K562 (cell line): ENCODE measurements at regions not wholly inside any gene's neighbourhood (a gene's known extent, or its start where the extent isn't known, plus 50 kb on each side); places are given as distances from the start of the nearest gene placed in this dataset.

Experiments used
- ATAC-seq: fragments of 200-7000 bp; cut with Tn5 transposase; 3 replicates; pipeline ENCODE4 v1.9.1; 2020; ENCODE audit warnings: moderate library complexity
- BruUV-seq: library from RNA; stranded (reverse); fragments of 400-500 nt; replicated peaks from 2 replicates; lab custom pipeline; 2021; lab: Mats Ljungman, UMichigan
- CTCF ChIA-PET: fragments of 300-600 bp; formaldehyde crosslinking; extraction: SDS; loops from one replicate; lab custom pipeline; 2021; ENCODE audit warnings: low intra/inter-chr PET ratio; lab: Yijun Ruan, JAX
- POLR2A ChIA-PET: fragments of 300-600, 350-650 bp; sonication (Branson Sonifier 250); formaldehyde crosslinking; extraction: SDS; loops from one replicate; lab custom pipeline; 2021; ENCODE audit warnings: antibody characterized with exemption, inconsistent platforms; lab: Yijun Ruan, JAX
- DNase-seq, 4 experiments: peaks; one replicate each; pipeline versions ENCODE4 v3.0.0 to v3.0.0-alpha.2; 2011 to 2018; ENCODE audit warnings: low spot score in 3 of 4, mixed read lengths in 3 of 4; ENCODE audit errors: extremely low read depth in 1 of 4
- FAIRE-seq: peaks from 2 replicates; lab custom pipeline; 2011; peaks lifted over from hg19 to GRCh38; lab: Jason Lieb, UNC
- H2AFZ ChIP-seq: 2 replicates; pipeline ENCODE4 v1.6.0; 2011; ENCODE audit warnings: low read depth, low read length, control low read depth, inconsistent platforms
- H3K27ac ChIP-seq: fragments of 200-600 bp; 3 replicates; pipeline ENCODE4 v1.8.0; 2011; ENCODE audit warnings: low read depth, mild to moderate bottlenecking, control low read depth, inconsistent platforms, low read length, moderate library complexity, mixed read lengths; ENCODE audit errors: extremely low read depth
- H3K27me3 ChIP-seq, 2 experiments: fragments of 300-600 bp in 1 of 2; 2 replicates in 1 of 2; 3 replicates in 1 of 2; pipeline versions ENCODE4 v1.6.0 to v1.8.0; 2011; ENCODE audit warnings: inconsistent platforms in 2 of 2, low read length in 2 of 2, mild to moderate bottlenecking in 1 of 2, mixed read lengths in 1 of 2, moderate library complexity in 1 of 2; ENCODE audit not compliant: control insufficient read depth in 2 of 2, insufficient read depth in 2 of 2
- H3K36me3 ChIP-seq: fragments of 300-600 bp; 3 replicates; pipeline ENCODE4 v1.8.0; 2011; ENCODE audit warnings: mild to moderate bottlenecking, low read length, inconsistent platforms; ENCODE audit not compliant: control insufficient read depth, insufficient read depth
- H3K4me1 ChIP-seq, 2 experiments: fragments of 200-600 bp in 1 of 2; replicated peaks in 1 of 2; 2 replicates in 1 of 2; 3 replicates in 1 of 2; pipeline versions ENCODE4 v1.5.1 to v1.8.0; 2011; ENCODE audit warnings: inconsistent platforms in 2 of 2, low read length in 2 of 2, mild to moderate bottlenecking in 1 of 2, mixed read lengths in 1 of 2, moderate library complexity in 1 of 2; ENCODE audit not compliant: control insufficient read depth in 2 of 2, insufficient read depth in 2 of 2
- H3K4me2 ChIP-seq: 2 replicates; pipeline ENCODE4 v1.6.1; 2011; ENCODE audit warnings: low read length, control low read depth, inconsistent platforms, mixed read lengths; ENCODE audit not compliant: insufficient read depth
- H3K4me3 ChIP-seq: fragments of 200-600 bp; sonication (generic), shearing (Covaris generic); 2 replicates; pipeline ENCODE4 v1.5.1; 2016; ENCODE audit warnings: control low read depth, inconsistent platforms
- H3K79me2 ChIP-seq: fragments of 200-600 bp; 3 replicates; pipeline ENCODE4 v1.8.0; 2011; ENCODE audit warnings: low read length, inconsistent platforms; ENCODE audit not compliant: control insufficient read depth, insufficient read depth
- H3K9ac ChIP-seq, 2 experiments: 2 replicates each; pipeline versions ENCODE4 v1.6.0 to v1.6.1; 2011; ENCODE audit warnings: low read depth in 2 of 2, low read length in 2 of 2, control low read depth in 1 of 2, inconsistent platforms in 1 of 2, mild to moderate bottlenecking in 1 of 2, mixed read lengths in 1 of 2; ENCODE audit not compliant: insufficient read depth in 1 of 2
- H3K9me1 ChIP-seq: one replicate; pipeline ENCODE4 v1.6.0; 2011; ENCODE audit warnings: inconsistent platforms, mild to moderate bottlenecking, low read length, moderate library complexity; ENCODE audit not compliant: control insufficient read depth, insufficient read depth
- H3K9me3 ChIP-seq: replicated peaks from 2 replicates; pipeline ENCODE4 v1.5.1; 2011; ENCODE audit warnings: low read depth, low read length, inconsistent platforms; ENCODE audit not compliant: control insufficient read depth, insufficient read depth
- H4K20me1 ChIP-seq: replicated peaks from 2 replicates; pipeline ENCODE4 v1.6.1; 2011; ENCODE audit warnings: low read length, inconsistent platforms, mixed read lengths; ENCODE audit not compliant: control insufficient read depth, insufficient read depth
- FOXA1 ChIP-seq: fragments of 450-650 bp; IDR thresholded peaks from 2 replicates; pipeline ENCODE4 v1.6.1; 2016; ENCODE audit warnings: mild to moderate bottlenecking, borderline replicate concordance
- IRF2 ChIP-seq: sonication (generic); formaldehyde crosslinking; IDR thresholded peaks from 2 replicates; pipeline ENCODE4 v1.8.1; 2022; ENCODE audit warnings: mild to moderate bottlenecking, missing genetic modification reagents
- SIX5 ChIP-seq, 2 experiments: IDR thresholded peaks; 2 replicates each; pipeline ENCODE4 v1.6.1; 2011; ENCODE audit warnings: low read length in 2 of 2, borderline replicate concordance in 1 of 2, low read depth in 1 of 2, mild to moderate bottlenecking in 1 of 2, moderate library complexity in 1 of 2; ENCODE audit not compliant: insufficient read depth in 1 of 2
- TEAD2 ChIP-seq: fragments of 450-650 bp; IDR thresholded peaks from 2 replicates; pipeline ENCODE4 v1.6.1; 2016; ENCODE audit warnings: missing genetic modification characterization, control low read depth, missing compliant biosample characterization
- WGBS: fragments of 100-300 bp; shearing (Covaris generic); methylation state at CpG from one replicate; pipeline ENCODE4 v1.1.6; 2016; ENCODE audit warnings: low coverage, mixed read lengths; ENCODE audit not compliant: insufficient coverage; ENCODE audit errors: missing lambda C conversion rate; 5-methylcytosine and 5-hydroxymethylcytosine counted together
- in situ Hi-C: fragments of 300-500 bp; cut with MboI; formaldehyde crosslinking; loops from 4 replicates; pipeline ENCODE4 v1.15.0; 2018; ENCODE audit warnings: inconsistent platforms, mixed read lengths
- intact Hi-C: fragments of 100-400 bp; cut with micrococcal nuclease; formaldehyde crosslinking; loops from 2 replicates; pipeline ENCODE4 v1.14.2; 2022
- TF ChIP-seq, protein P1 (sequence below): fragments of 250-450 bp; sonication (Bioruptor Pico); IDR thresholded peaks from 2 replicates; pipeline ENCODE4 v1.5.0; 2022; ENCODE audit warnings: mild to moderate bottlenecking
- TF ChIP-seq, protein P2 (sequence below): fragments of 200-800 bp; sonication (Bioruptor generic); IDR thresholded peaks from 2 replicates; pipeline ENCODE4 v1.6.1; 2017; ENCODE audit warnings: missing genetic modification characterization, missing compliant biosample characterization

DNA sequence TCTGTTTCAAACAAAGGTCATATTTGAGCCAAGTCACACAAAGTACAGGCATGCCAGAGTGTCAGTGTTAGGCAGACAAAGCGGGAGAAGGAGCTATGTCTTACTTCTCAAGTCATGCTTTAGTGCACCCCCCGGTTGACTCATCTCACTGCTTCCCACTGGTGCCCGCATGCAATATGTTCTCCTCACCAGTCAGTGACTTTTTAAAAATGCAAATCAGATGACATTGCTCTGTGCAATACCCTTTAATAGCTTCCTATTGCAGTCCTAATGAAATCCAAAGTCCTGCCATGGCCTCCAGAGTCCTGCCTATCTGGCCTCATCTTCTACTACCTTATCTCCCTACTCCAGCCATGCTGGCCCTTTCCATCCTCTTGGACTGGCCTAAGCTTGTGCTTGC lies 429.1 kb downstream of the ACTR3B start (continued):
- TF ChIP-seq TEAD2 (tag), result no peak

DNA sequence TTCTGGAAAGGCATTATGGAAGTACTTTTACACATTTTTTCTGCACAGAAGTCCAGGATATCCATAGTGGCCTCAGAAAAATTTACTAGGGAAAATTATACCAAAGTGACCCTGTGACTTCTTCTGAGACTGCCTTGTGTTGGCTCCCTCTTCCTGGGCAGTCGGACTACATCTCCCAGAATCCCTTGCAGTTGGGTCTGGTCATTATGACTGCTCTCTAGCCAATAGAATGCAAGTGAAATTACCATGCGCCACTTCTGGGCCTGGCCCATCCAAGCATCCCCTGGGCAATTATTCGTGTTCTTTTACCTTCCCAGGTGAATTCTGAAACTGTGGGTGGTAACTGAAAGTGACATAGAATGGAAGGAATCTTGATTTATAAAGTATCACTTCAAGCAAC lies 430.9 kb downstream of the ACTR3B start:
- BruUV-seq, result no TSS peak
- peak overlapping the region; percentile 67 for H2AFZ ChIP-seq
- WGBS, result 4% methylated on average over 3 of the region's 3 CpGs
- TF ChIP-seq SIX5 (IDR thresholded peaks at IDR 0.05; ENCODE audit: borderline replicate concordance in 1 of 2, insufficient read depth in 1 of 2, low read depth in 1 of 2, low read length in 2 of 2) (peak; percentile 81 to 82), FOXA1 (no peak), IRF2 (no peak)
- TF ChIP-seq, protein P1, sequence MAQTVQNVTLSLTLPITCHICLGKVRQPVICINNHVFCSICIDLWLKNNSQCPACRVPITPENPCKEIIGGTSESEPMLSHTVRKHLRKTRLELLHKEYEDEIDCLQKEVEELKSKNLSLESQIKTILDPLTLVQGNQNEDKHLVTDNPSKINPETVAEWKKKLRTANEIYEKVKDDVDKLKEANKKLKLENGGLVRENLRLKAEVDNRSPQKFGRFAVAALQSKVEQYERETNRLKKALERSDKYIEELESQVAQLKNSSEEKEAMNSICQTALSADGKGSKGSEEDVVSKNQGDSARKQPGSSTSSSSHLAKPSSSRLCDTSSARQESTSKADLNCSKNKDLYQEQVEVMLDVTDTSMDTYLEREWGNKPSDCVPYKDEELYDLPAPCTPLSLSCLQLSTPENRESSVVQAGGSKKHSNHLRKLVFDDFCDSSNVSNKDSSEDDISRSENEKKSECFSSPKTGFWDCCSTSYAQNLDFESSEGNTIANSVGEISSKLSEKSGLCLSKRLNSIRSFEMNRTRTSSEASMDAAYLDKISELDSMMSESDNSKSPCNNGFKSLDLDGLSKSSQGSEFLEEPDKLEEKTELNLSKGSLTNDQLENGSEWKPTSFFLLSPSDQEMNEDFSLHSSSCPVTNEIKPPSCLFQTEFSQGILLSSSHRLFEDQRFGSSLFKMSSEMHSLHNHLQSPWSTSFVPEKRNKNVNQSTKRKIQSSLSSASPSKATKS (CRISPR knock-in tag), result no peak
- TF ChIP-seq, protein P2, sequence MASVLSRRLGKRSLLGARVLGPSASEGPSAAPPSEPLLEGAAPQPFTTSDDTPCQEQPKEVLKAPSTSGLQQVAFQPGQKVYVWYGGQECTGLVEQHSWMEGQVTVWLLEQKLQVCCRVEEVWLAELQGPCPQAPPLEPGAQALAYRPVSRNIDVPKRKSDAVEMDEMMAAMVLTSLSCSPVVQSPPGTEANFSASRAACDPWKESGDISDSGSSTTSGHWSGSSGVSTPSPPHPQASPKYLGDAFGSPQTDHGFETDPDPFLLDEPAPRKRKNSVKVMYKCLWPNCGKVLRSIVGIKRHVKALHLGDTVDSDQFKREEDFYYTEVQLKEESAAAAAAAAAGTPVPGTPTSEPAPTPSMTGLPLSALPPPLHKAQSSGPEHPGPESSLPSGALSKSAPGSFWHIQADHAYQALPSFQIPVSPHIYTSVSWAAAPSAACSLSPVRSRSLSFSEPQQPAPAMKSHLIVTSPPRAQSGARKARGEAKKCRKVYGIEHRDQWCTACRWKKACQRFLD (CRISPR knock-in tag), result no peak

More for the DNA sequence above, 430.9 kb downstream of the ACTR3B start:
- H3K4me2 ChIP-seq, result 0 out of 2 replicates have a peak overlapping the region, but pooled peaks have one; percentile 15
- no peaks in the 10 kb centered on the region for H4K20me1 ChIP-seq
- no peak overlapping the region for H3K9ac ChIP-seq
- no peak overlapping the region for H3K4me3 ChIP-seq
- intact Hi-C loops (loop anchor here (5.0 to 10.0 kb wide), 3 partner anchors 184 to 644 kb away; no protein-coding TSS in a partner anchor), in situ Hi-C loops (no loop called here)
- no peaks in the 10 kb centered on the region for H3K9me3 ChIP-seq
- no peaks in the 10 kb centered on the region for H3K36me3 ChIP-seq
- FAIRE-seq, result peak; percentile 97
- ATAC-seq, result peak; percentile 99
- H3K4me1 ChIP-seq, result peaks cover 0 to 4% of the 10 kb centered on the region in 2 experiments; a peak in 1 of 5 replicates
- no peaks in the 10 kb centered on the region; a peak in 1 of 5 replicates for H3K27me3 ChIP-seq
- no peak overlapping the region for H3K27ac ChIP-seq
- CTCF ChIA-PET, result no interaction called here
- peak; percentile 72 to 83 (median 76) for DNase-seq
- POLR2A ChIA-PET, result no interaction called here
- H3K79me2 ChIP-seq, result no peaks in the 10 kb centered on the region
- no peaks in the 10 kb centered on the region for H3K9me1 ChIP-seq
